ENCODE measurements at regions not wholly inside any gene's neighbourhood (a gene's known extent, or its start where the extent isn't known, plus 50 kb on each side); places are given as distances from the start of the nearest gene placed in this dataset.

DNA sequence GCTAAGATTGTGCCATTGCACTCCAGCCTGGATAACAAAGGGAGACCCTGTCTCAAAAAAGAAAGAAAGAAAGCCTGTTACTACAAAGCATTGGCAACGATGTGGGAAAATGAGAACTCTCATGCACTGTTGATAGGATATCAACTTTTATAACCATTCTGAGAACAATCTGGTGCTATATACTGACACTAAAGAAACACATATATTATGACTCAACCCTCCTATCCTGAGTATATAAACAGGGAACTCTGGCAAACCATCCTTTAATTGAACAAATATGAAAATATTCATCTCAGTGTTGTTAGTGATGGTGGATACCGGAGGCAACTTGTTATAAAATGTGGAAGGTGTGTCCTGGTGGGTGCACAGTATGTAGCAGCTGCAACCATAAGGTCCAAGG is 53.0 kb upstream of the SOD3 start:
- TF ChIP-seq, protein P1, sequence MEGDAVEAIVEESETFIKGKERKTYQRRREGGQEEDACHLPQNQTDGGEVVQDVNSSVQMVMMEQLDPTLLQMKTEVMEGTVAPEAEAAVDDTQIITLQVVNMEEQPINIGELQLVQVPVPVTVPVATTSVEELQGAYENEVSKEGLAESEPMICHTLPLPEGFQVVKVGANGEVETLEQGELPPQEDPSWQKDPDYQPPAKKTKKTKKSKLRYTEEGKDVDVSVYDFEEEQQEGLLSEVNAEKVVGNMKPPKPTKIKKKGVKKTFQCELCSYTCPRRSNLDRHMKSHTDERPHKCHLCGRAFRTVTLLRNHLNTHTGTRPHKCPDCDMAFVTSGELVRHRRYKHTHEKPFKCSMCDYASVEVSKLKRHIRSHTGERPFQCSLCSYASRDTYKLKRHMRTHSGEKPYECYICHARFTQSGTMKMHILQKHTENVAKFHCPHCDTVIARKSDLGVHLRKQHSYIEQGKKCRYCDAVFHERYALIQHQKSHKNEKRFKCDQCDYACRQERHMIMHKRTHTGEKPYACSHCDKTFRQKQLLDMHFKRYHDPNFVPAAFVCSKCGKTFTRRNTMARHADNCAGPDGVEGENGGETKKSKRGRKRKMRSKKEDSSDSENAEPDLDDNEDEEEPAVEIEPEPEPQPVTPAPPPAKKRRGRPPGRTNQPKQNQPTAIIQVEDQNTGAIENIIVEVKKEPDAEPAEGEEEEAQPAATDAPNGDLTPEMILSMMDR (IDR thresholded peaks at IDR 0.05): no peak
- TF ChIP-seq EZH2 (IDR thresholded peaks at IDR 0.05; ENCODE audit: borderline replicate concordance, insufficient read depth, low read depth, low read length, poor library complexity, severe bottlenecking): no peak

All from B cell (primary cell).